HCT116 (cell line): ENCODE measurements at regions not wholly inside any gene's neighbourhood (a gene's known extent, or its start where the extent isn't known, plus 50 kb on each side); places are given as distances from the start of the nearest gene placed in this dataset.

Experiments
- ATAC-seq: fragments of 200-7000 bp; cut with Tn5 transposase; 2 replicates; pipeline ENCODE4 v1.9.1; 2020; ENCODE audit warnings: mild to moderate bottlenecking, moderate library complexity
- BruUV-seq: library from RNA; stranded (reverse); fragments of 400-500 nt; replicated peaks from 2 replicates; lab custom pipeline; 2021; lab: Mats Ljungman, UMichigan
- CTCF ChIA-PET: fragments of 300-600 bp; sonication (Branson Sonifier 250); formaldehyde crosslinking; loops from one replicate; lab custom pipeline; 2021; ENCODE audit warnings: antibody characterized with exemption; lab: Charles Lee
- POLR2A ChIA-PET: fragments of 300-600, 350-600 bp; sonication (Branson Sonifier 250); formaldehyde crosslinking; loops from one replicate; lab custom pipeline; 2021; ENCODE audit warnings: antibody characterized with exemption; lab: Charles Lee
- RAD21 ChIA-PET, 2 experiments: fragments of 300-600 bp; sonication (Branson Sonifier 250); formaldehyde crosslinking; loops; one replicate each; lab custom pipeline; 2023; ENCODE audit warnings: low total read pairs in 2 of 2; ENCODE audit not compliant: uncharacterized antibody in 2 of 2, unreplicated experiment in 2 of 2, low non-redundant PET in 1 of 2; lab: Charles Lee
- DNase-seq: peaks from one replicate; pipeline ENCODE4 v3.0.0-alpha.2; 2010; ENCODE audit warnings: low read depth, low spot score
- H2AFZ ChIP-seq: fragments of 200-600 bp; shearing (Covaris generic), sonication (generic); 2 replicates; pipeline ENCODE4 v1.6.1; 2017; ENCODE audit warnings: low read depth, mixed run types, mixed read lengths, antibody characterized with exemption, low read length; ENCODE audit not compliant: poor library complexity, severe bottlenecking
- H3K27ac ChIP-seq: 2 replicates; pipeline ENCODE4 v1.5.1; 2012; ENCODE audit warnings: low read depth, low read length
- H3K27me3 ChIP-seq: fragments of 200-600 bp; sonication (generic); 2 replicates; pipeline ENCODE4 v1.6.1; 2016; ENCODE audit warnings: mixed run types, low read length, mixed read lengths; ENCODE audit not compliant: insufficient read depth
- H3K36me3 ChIP-seq, 2 experiments: fragments of 200-500 bp in 1 of 2; fragments of 200-600 bp in 1 of 2; sonication (Bioruptor generic) in 1 of 2; sonication (generic) in 1 of 2; 2 replicates each; pipeline versions ENCODE4 v1.5.1 to v1.6.1; 2014 to 2016; ENCODE audit warnings: low read length in 2 of 2, inconsistent platforms in 1 of 2, mixed read lengths in 1 of 2, mixed run types in 1 of 2; ENCODE audit not compliant: insufficient read depth in 2 of 2, control insufficient read depth in 1 of 2
- H3K4me1 ChIP-seq, 2 experiments: fragments of 200-600 bp in 1 of 2; sonication (generic) in 1 of 2; 2 replicates each; pipeline versions ENCODE4 v1.5.1 to v1.6.1; 2012 to 2017; ENCODE audit warnings: low read length in 2 of 2, inconsistent platforms in 1 of 2, mild to moderate bottlenecking in 1 of 2, mixed read lengths in 1 of 2, mixed run types in 1 of 2, moderate library complexity in 1 of 2; ENCODE audit not compliant: insufficient read depth in 2 of 2, control insufficient read depth in 1 of 2
- H3K4me2 ChIP-seq: fragments of 200-600 bp; sonication (generic); 2 replicates; pipeline ENCODE4 v1.6.1; 2017; ENCODE audit warnings: mixed run types, low read length, mixed read lengths
- H3K4me3 ChIP-seq, 2 experiments: fragments of 200-600 bp in 1 of 2; sonication (generic) in 1 of 2; replicated peaks in 1 of 2; 2 replicates each; pipeline ENCODE4 v1.5.1; 2011 to 2016; ENCODE audit warnings: low read length in 2 of 2, control low read depth in 1 of 2, low read depth in 1 of 2, mild to moderate bottlenecking in 1 of 2, mixed read lengths in 1 of 2, mixed run types in 1 of 2
- H3K79me2 ChIP-seq: fragments of 200-600 bp; sonication (generic); 2 replicates; pipeline ENCODE4 v1.6.1; 2017; ENCODE audit warnings: mild to moderate bottlenecking, mixed run types, low read length, moderate library complexity, mixed read lengths; ENCODE audit not compliant: insufficient read depth
- H3K9ac ChIP-seq: fragments of 200-600 bp; sonication (generic); 2 replicates; pipeline ENCODE4 v1.6.1; 2016; ENCODE audit warnings: low read length, mixed read lengths
- H3K9me2 ChIP-seq: fragments of 200-600 bp; sonication (generic), shearing (Covaris generic); 2 replicates; pipeline ENCODE4 v1.6.1; 2017; ENCODE audit warnings: mixed run types, mild to moderate bottlenecking, moderate library complexity; ENCODE audit not compliant: insufficient read depth
- H3K9me3 ChIP-seq, 2 experiments: fragments of 200-500 bp in 1 of 2; fragments of 200-600 bp in 1 of 2; sonication (Bioruptor generic) in 1 of 2; sonication (generic) in 1 of 2; 2 replicates each; pipeline ENCODE4 v1.6.1; 2014 to 2017; ENCODE audit warnings: low read length in 2 of 2, mixed read lengths in 2 of 2, inconsistent platforms in 1 of 2, low read depth in 1 of 2, mild to moderate bottlenecking in 1 of 2, mixed run types in 1 of 2, moderate library complexity in 1 of 2; ENCODE audit not compliant: control insufficient read depth in 1 of 2, insufficient read depth in 1 of 2
- H4K20me1 ChIP-seq: fragments of 200-600 bp; sonication (generic), shearing (Covaris generic); 2 replicates; pipeline ENCODE4 v1.6.1; 2017; ENCODE audit warnings: mixed run types, mild to moderate bottlenecking, moderate library complexity; ENCODE audit not compliant: insufficient read depth
- ATF3 ChIP-seq: IDR thresholded peaks from 2 replicates; pipeline ENCODE4 v1.6.1; 2012
- CEBPB ChIP-seq: IDR thresholded peaks from 2 replicates; pipeline ENCODE4 v1.6.1; 2012; ENCODE audit warnings: low read depth
- EGR1 ChIP-seq: IDR thresholded peaks from 2 replicates; pipeline ENCODE4 v1.6.1; 2012; ENCODE audit warnings: low read depth
- ELF1 ChIP-seq: IDR thresholded peaks from 2 replicates; pipeline ENCODE4 v1.6.1; 2012; ENCODE audit warnings: low read depth, borderline replicate concordance
- EZH2 ChIP-seq: fragments of 200-600 bp; sonication (generic); IDR thresholded peaks from 2 replicates; pipeline ENCODE4 v1.6.1; 2017; ENCODE audit warnings: antibody characterized with exemption, mixed run types
- FOSL1 ChIP-seq: IDR thresholded peaks from 2 replicates; pipeline ENCODE4 v1.6.1; 2012; ENCODE audit warnings: low read depth
- JUND ChIP-seq: IDR thresholded peaks from 2 replicates; pipeline ENCODE4 v1.6.1; 2012
- POLR2A ChIP-seq: IDR thresholded peaks from 2 replicates; pipeline ENCODE4 v1.7.0; 2011; ENCODE audit warnings: borderline replicate concordance; ENCODE audit not compliant: insufficient read depth, insufficient read length; ENCODE audit errors: extremely low read depth
- POLR2AphosphoS5 ChIP-seq: IDR thresholded peaks from 2 replicates; pipeline ENCODE4 v1.6.1; 2011; ENCODE audit warnings: mild to moderate bottlenecking, low read depth, low read length, moderate library complexity
- SP1 ChIP-seq: IDR thresholded peaks from 2 replicates; pipeline ENCODE4 v1.6.1; 2012; ENCODE audit warnings: low read depth
- TCF7L2 ChIP-seq: IDR thresholded peaks from 2 replicates; pipeline ENCODE4 v1.7.0; 2011; ENCODE audit warnings: borderline replicate concordance, inconsistent platforms; ENCODE audit not compliant: insufficient read depth, insufficient read length; ENCODE audit errors: extremely low read depth
- YY1 ChIP-seq: IDR thresholded peaks from 2 replicates; pipeline ENCODE4 v1.6.1; 2011; ENCODE audit warnings: low read length, low read depth, moderate library complexity, mild to moderate bottlenecking; ENCODE audit not compliant: insufficient replicate concordance; ENCODE audit errors: extremely low read depth
- ZBTB33 ChIP-seq: IDR thresholded peaks from 2 replicates; pipeline ENCODE4 v1.6.1; 2011; ENCODE audit warnings: mild to moderate bottlenecking, low read length, moderate library complexity; ENCODE audit not compliant: insufficient replicate concordance; ENCODE audit errors: extremely low read depth
- ZNF274 ChIP-seq: fragments of 200-500 bp; sonication (Bioruptor generic); IDR thresholded peaks from 2 replicates; pipeline ENCODE4 v1.6.1; 2014; ENCODE audit warnings: mild to moderate bottlenecking, low read depth, low read length, inconsistent platforms
- intact Hi-C: fragments of 100-400 bp; cut with micrococcal nuclease; formaldehyde crosslinking; loops from 2 replicates; pipeline ENCODE4 v1.10.0; 2022
- TF ChIP-seq, protein P1 (sequence below): IDR thresholded peaks from 2 replicates; pipeline ENCODE4 v1.6.1; 2012; ENCODE audit warnings: low read depth
- TF ChIP-seq, protein P2 (sequence below): IDR thresholded peaks from 2 replicates; pipeline ENCODE4 v1.6.1; 2012

GRCh38 chr13:58729361-58729760 lies 1097.8 kb downstream of the PCDH17 start:
- POLR2A ChIA-PET, result no interaction called here

DNA sequence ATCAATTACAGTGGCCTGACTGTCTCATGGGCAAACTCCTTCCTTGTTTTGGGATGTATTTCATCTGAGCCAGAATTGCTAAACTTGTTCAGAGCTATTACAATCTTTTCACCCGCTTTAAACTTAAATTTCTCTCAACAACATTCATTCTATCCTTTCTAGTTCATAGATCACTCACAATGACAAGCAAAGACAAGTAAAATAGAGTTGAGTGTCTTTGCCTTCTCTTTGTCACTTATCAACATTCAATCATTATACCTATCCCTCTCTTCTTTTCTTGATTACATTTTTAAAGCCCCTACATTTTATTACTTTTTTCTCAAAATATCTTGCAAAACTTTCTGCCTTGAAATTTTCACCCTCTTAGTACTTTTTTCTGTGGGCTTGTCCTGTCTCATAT lies 1113.1 kb downstream of the PCDH17 start:
- Histone ChIP-seq H3K4me1 (no peaks in the 10 kb centered on the region), H2AFZ (no peak overlapping the region), H3K4me2 (no peak overlapping the region), H3K9me3 (peaks cover 10 to 17% of the 10 kb centered on the region in 2 experiments; a peak in 2 of 4 replicates), H3K9ac (no peak overlapping the region), H3K27me3 (no peaks in the 10 kb centered on the region), H4K20me1 (no peaks in the 10 kb centered on the region), H3K27ac (no peak overlapping the region), H3K79me2 (no peaks in the 10 kb centered on the region), H3K36me3 (no peaks in the 10 kb centered on the region), H3K9me2 (no peaks in the 10 kb centered on the region), H3K4me3 (no peak overlapping the region)
- ChIA-PET RAD21 (no interaction called here), POLR2A (no interaction called here), CTCF (no interaction called here)
- DNase-seq (no peak), ATAC-seq (no peak)
- BruUV-seq, result no TSS peak
- intact Hi-C loops, result no loop called here
- TF ChIP-seq ATF3 (no peak), CEBPB (no peak), POLR2AphosphoS5 (no peak), TCF7L2 (no peak), SP1 (no peak), EZH2 (no peak), ZBTB33 (no peak)
- TF ChIP-seq, protein P1, sequence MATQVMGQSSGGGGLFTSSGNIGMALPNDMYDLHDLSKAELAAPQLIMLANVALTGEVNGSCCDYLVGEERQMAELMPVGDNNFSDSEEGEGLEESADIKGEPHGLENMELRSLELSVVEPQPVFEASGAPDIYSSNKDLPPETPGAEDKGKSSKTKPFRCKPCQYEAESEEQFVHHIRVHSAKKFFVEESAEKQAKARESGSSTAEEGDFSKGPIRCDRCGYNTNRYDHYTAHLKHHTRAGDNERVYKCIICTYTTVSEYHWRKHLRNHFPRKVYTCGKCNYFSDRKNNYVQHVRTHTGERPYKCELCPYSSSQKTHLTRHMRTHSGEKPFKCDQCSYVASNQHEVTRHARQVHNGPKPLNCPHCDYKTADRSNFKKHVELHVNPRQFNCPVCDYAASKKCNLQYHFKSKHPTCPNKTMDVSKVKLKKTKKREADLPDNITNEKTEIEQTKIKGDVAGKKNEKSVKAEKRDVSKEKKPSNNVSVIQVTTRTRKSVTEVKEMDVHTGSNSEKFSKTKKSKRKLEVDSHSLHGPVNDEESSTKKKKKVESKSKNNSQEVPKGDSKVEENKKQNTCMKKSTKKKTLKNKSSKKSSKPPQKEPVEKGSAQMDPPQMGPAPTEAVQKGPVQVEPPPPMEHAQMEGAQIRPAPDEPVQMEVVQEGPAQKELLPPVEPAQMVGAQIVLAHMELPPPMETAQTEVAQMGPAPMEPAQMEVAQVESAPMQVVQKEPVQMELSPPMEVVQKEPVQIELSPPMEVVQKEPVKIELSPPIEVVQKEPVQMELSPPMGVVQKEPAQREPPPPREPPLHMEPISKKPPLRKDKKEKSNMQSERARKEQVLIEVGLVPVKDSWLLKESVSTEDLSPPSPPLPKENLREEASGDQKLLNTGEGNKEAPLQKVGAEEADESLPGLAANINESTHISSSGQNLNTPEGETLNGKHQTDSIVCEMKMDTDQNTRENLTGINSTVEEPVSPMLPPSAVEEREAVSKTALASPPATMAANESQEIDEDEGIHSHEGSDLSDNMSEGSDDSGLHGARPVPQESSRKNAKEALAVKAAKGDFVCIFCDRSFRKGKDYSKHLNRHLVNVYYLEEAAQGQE, result no peak

More at GRCh38 chr13:58729361-58729760, 1097.8 kb downstream of the PCDH17 start:
- H3K4me1 ChIP-seq, result no peaks in the 10 kb centered on the region
- TF ChIP-seq SP1 (no peak), ELF1 (no peak), EGR1 (no peak), POLR2AphosphoS5 (no peak), YY1 (no peak), ATF3 (no peak), POLR2A (no peak), ZNF274 (no peak), JUND (no peak), FOSL1 (no peak)
- TF ChIP-seq, protein P2, sequence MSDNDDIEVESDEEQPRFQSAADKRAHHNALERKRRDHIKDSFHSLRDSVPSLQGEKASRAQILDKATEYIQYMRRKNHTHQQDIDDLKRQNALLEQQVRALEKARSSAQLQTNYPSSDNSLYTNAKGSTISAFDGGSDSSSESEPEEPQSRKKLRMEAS, result no peak
- ChIA-PET CTCF (no interaction called here), RAD21 (no interaction called here)
- no peak overlapping the region for H2AFZ ChIP-seq
- no peak overlapping the region for H3K4me2 ChIP-seq
- H3K27me3 ChIP-seq, result no peaks in the 10 kb centered on the region
- DNase-seq (no peak), ATAC-seq (no peak)
- no peaks in the 10 kb centered on the region for H4K20me1 ChIP-seq
- no peak overlapping the region for H3K4me3 ChIP-seq
- H3K9me2 ChIP-seq, result no peaks in the 10 kb centered on the region
- H3K36me3 ChIP-seq, result no peaks in the 10 kb centered on the region
- H3K9ac ChIP-seq, result no peak overlapping the region
- intact Hi-C loops, result no loop called here
- H3K9me3 ChIP-seq, result peaks cover 6 to 33% of the 10 kb centered on the region in 2 experiments; a peak in 2 of 4 replicates
- no TSS peak for BruUV-seq
- H3K27ac ChIP-seq, result no peak overlapping the region
- no peaks in the 10 kb centered on the region for H3K79me2 ChIP-seq
